Lung (tissue), 11 donors: ENCODE measurements at regions not wholly inside any gene's neighbourhood (a gene's known extent, or its start where the extent isn't known, plus 50 kb on each side); places are given as distances from the start of the nearest gene placed in this dataset.

Experiments
- ATAC-seq: fragments of 200-7000 bp; cut with Tn5 transposase; one replicate; pipeline ENCODE4 v1.9.1; 2020; ENCODE audit warnings: moderate number of reproducible peaks; ENCODE audit not compliant: insufficient read depth, low FRiP score
- DNase-seq, 3 donors: peaks; one replicate each; pipeline ENCODE4 v3.0.0-alpha.2; 2013 to 2017
- H3K27ac ChIP-seq, 2 donors: one replicate each; pipeline ENCODE4 v1.5.1; 2013; ENCODE audit warnings: mild to moderate bottlenecking in 2 of 2, moderate library complexity in 2 of 2, control low read depth in 1 of 2, inconsistent platforms in 1 of 2, low read depth in 1 of 2, low read length in 1 of 2
- H3K27me3 ChIP-seq, 3 donors: one replicate each; pipeline ENCODE4 v1.5.1; 2013; ENCODE audit warnings: low read length in 2 of 3; ENCODE audit not compliant: control insufficient read depth in 3 of 3, insufficient read depth in 3 of 3
- H3K36me3 ChIP-seq, 4 donors: one replicate each; pipeline ENCODE4 v1.5.1; 2013; ENCODE audit warnings: low read length in 4 of 4, mild to moderate bottlenecking in 1 of 4, moderate library complexity in 1 of 4; ENCODE audit not compliant: control insufficient read depth in 4 of 4, insufficient read depth in 4 of 4
- H3K4me1 ChIP-seq, 5 donors: one replicate each; pipeline ENCODE4 v1.5.1; 2013; ENCODE audit warnings: low read length in 5 of 5, mild to moderate bottlenecking in 2 of 5, moderate library complexity in 1 of 5; ENCODE audit not compliant: control insufficient read depth in 5 of 5, insufficient read depth in 5 of 5
- H3K4me3 ChIP-seq: one replicate; pipeline ENCODE4 v1.5.1; 2013; ENCODE audit warnings: mild to moderate bottlenecking, control low read depth, moderate library complexity
- H3K9ac ChIP-seq, 2 donors: one replicate each; pipeline ENCODE4 v1.5.1; 2013; ENCODE audit warnings: low read length in 2 of 2, control low read depth in 1 of 2; ENCODE audit not compliant: insufficient read depth in 1 of 2
- H3K9me3 ChIP-seq, 4 donors: one replicate each; pipeline ENCODE4 v1.5.1; 2013; ENCODE audit warnings: low read length in 3 of 4, mild to moderate bottlenecking in 1 of 4, moderate library complexity in 1 of 4; ENCODE audit not compliant: control insufficient read depth in 4 of 4, insufficient read depth in 3 of 4
- CTCF ChIP-seq: IDR thresholded peaks from 2 replicates; pipeline ENCODE4 v1.5.1; 2012; ENCODE audit warnings: mild to moderate bottlenecking; ENCODE audit errors: control extremely low read depth, extremely low read depth
- WGBS, 2 donors: extraction: QIAGEN DNeasy Blood & Tissue Kit; methylation state at CpG; one replicate each; pipeline ENCODE4 v1.1.7; 2013; 5-methylcytosine and 5-hydroxymethylcytosine counted together
- donor health status: control.
- donor health status: control.
- donor health status: Bipolar disorder and iron deficiency.
- donor health status: healthy.
- donor health status: DM: yes; HTN: yes; CAD: no.

- no peak for DNase-seq
- no peak overlapping the region for H3K9ac ChIP-seq
- H3K36me3 ChIP-seq: no peaks in the 10 kb centered on the region
- H3K9me3 ChIP-seq: peaks cover 0 to 13% (median 5%) of the 10 kb centered on the region in 4 donors
- no peaks in the 10 kb centered on the region for H3K4me1 ChIP-seq
- 26 to 39% methylated on average over 1 of the region's 1 CpG for WGBS, 2 donors
- H3K27me3 ChIP-seq: no peaks in the 10 kb centered on the region
- no peak for TF ChIP-seq CTCF
- H3K27ac ChIP-seq: no peak overlapping the region
- no peak overlapping the region for H3K4me3 ChIP-seq
- no peak for ATAC-seq
These were observed 69.1 kb upstream of the SLC7A1 start for GRCh38 chr13:29664591-29664990.

- 71 to 90% methylated on average over 3 of the region's 3 CpGs for WGBS, 2 donors
- DNase-seq: no peak
These were observed 59.5 kb upstream of the SLC7A1 start for GRCh38 chr13:29654843-29655547.

GRCh38 chr13:29654384-29654783, 58.9 kb upstream of the SLC7A1 start:
- H3K9ac ChIP-seq: no peak overlapping the region
- no peak for TF ChIP-seq CTCF
- H3K4me3 ChIP-seq: no peak overlapping the region
- no peak overlapping the region for H3K27ac ChIP-seq
- H3K27me3 ChIP-seq: no peaks in the 10 kb centered on the region
- WGBS, 2 donors: 96 to 97% methylated on average over 6 of the region's 6 CpGs
- H3K9me3 ChIP-seq: no peaks in the 10 kb centered on the region
- H3K4me1 ChIP-seq: no peaks in the 10 kb centered on the region
- DNase-seq (no peak), ATAC-seq (no peak)
- H3K36me3 ChIP-seq: no peaks in the 10 kb centered on the region

More at GRCh38 chr13:29654843-29655547, 59.5 kb upstream of the SLC7A1 start:
- TF ChIP-seq CTCF: no peak
- peaks cover 0 to 2% (median under 1%) of the 10 kb centered on the region in 4 donors for H3K9me3 ChIP-seq
- no peak overlapping the region for H3K4me3 ChIP-seq
- no peak overlapping the region for H3K27ac ChIP-seq
- H3K36me3 ChIP-seq: no peaks in the 10 kb centered on the region
- no peak overlapping the region for H3K9ac ChIP-seq
- no peaks in the 10 kb centered on the region for H3K27me3 ChIP-seq
- ATAC-seq: no peak
- no peaks in the 10 kb centered on the region for H3K4me1 ChIP-seq

- Histone ChIP-seq H3K4me3 (no peak overlapping the region), H3K27ac (no peak overlapping the region), H3K36me3 (no peaks in the 10 kb centered on the region), H3K4me1 (no peaks in the 10 kb centered on the region), H3K9me3 (no peaks in the 10 kb centered on the region), H3K27me3 (no peaks in the 10 kb centered on the region), H3K9ac (no peak overlapping the region)
- 67 to 91% methylated on average over 2 of the region's 2 CpGs for WGBS, 2 donors
- ATAC-seq (no peak), DNase-seq (no peak)
- TF ChIP-seq CTCF: no peak
These were observed 53.3 kb upstream of the SLC7A1 start for GRCh38 chr13:29648760-29649159.
